Transverse colon (tissue), 4 donors: ENCODE measurements at regions not wholly inside any gene's neighbourhood (a gene's known extent, or its start where the extent isn't known, plus 50 kb on each side); places are given as distances from the start of the nearest gene placed in this dataset.

Experiments
- CTCF ChIP-seq, 5 experiments: fragments of 200-600 bp in 3 of 5; fragments of 450-650 bp in 2 of 5; sonication (generic) in 3 of 5; IDR thresholded peaks; 1 replicate in 2 of 5; 2 replicates in 3 of 5; pipeline ENCODE4 v1.5.1; 2016 to 2017; ENCODE audit warnings: antibody characterized with exemption in 5 of 5, inconsistent platforms in 3 of 5, mild to moderate bottlenecking in 2 of 5, moderate library complexity in 1 of 5
- POLR2A ChIP-seq: fragments of 450-650 bp; IDR thresholded peaks from one replicate; pipeline ENCODE4 v1.6.1; 2016; ENCODE audit warnings: antibody characterized with exemption, mild to moderate bottlenecking, moderate library complexity
- POLR2AphosphoS5 ChIP-seq, 3 donors: sonication (generic); formaldehyde crosslinking; IDR thresholded peaks; one replicate each; pipeline ENCODE4 v1.6.1; 2016; ENCODE audit warnings: antibody characterized with exemption in 3 of 3

GRCh38 chr1:172761581-172762486, 102.9 kb downstream of the FASLG start:
- TF ChIP-seq CTCF (IDR thresholded peaks at IDR 0.05) (no peak), POLR2AphosphoS5 (IDR thresholded peaks at IDR 0.05) (no peak), POLR2A (no peak)
